Tibial nerve (tissue), 4 donors: ENCODE measurements at regions not wholly inside any gene's neighbourhood (a gene's known extent, or its start where the extent isn't known, plus 50 kb on each side); places are given as distances from the start of the nearest gene placed in this dataset.

Experiments used
- DNase-seq, 2 donors: peaks; one replicate each; pipeline ENCODE4 v3.0.0-alpha.2; 2019; ENCODE audit warnings: low spot score in 2 of 2
- H3K27ac ChIP-seq, 4 donors: fragments of 200-600 bp; sonication (generic) in 3 of 4; one replicate each; pipeline ENCODE4 v1.5.1; 2017 to 2019; ENCODE audit warnings: mild to moderate bottlenecking in 1 of 4
- H3K27me3 ChIP-seq, 2 donors: fragments of 200-600 bp; sonication (generic) in 1 of 2; one replicate each; pipeline versions ENCODE4 v1.5.1 to v1.6.0; 2017 to 2019
- H3K36me3 ChIP-seq, 3 donors: fragments of 200-600 bp; sonication (generic); one replicate each; pipeline ENCODE4 v1.5.1; 2018 to 2019
- H3K4me1 ChIP-seq, 4 donors: fragments of 200-600 bp; sonication (generic) in 3 of 4; one replicate each; pipeline ENCODE4 v1.5.1; 2017 to 2019
- H3K4me3 ChIP-seq, 4 donors: fragments of 200-600 bp; sonication (generic) in 3 of 4; one replicate each; pipeline ENCODE4 v1.5.1; 2017 to 2019; ENCODE audit warnings: mild to moderate bottlenecking in 1 of 4, moderate library complexity in 1 of 4
- H3K9me3 ChIP-seq, 4 donors: fragments of 200-600 bp; sonication (generic) in 3 of 4; one replicate each; pipeline ENCODE4 v1.5.1; 2017 to 2019
- CTCF ChIP-seq, 5 experiments: fragments of 200-600 bp in 3 of 5; fragments of 450-650 bp in 2 of 5; sonication (generic) in 3 of 5; IDR thresholded peaks; one replicate each; pipeline ENCODE4 v1.5.1; 2016 to 2019; ENCODE audit warnings: antibody characterized with exemption in 5 of 5, mild to moderate bottlenecking in 3 of 5, moderate library complexity in 2 of 5
- EP300 ChIP-seq, 2 donors: sonication (generic); formaldehyde crosslinking; IDR thresholded peaks; one replicate each; pipeline ENCODE4 v1.6.1; 2017; ENCODE audit warnings: antibody characterized with exemption in 2 of 2, mild to moderate bottlenecking in 1 of 2
- POLR2A ChIP-seq, 2 donors: fragments of 450-650 bp; IDR thresholded peaks; one replicate each; pipeline ENCODE4 v1.6.1; 2017; ENCODE audit warnings: antibody characterized with exemption in 2 of 2, mild to moderate bottlenecking in 2 of 2, moderate library complexity in 2 of 2
- WGBS, 2 donors: methylation state at CpG; one replicate each; pipeline ENCODE4 v1.1.5; 2018; 5-methylcytosine and 5-hydroxymethylcytosine counted together

GRCh38 chr1:192441492-192441891 lies 124.7 kb downstream of the RGS21 start:
- Histone ChIP-seq H3K4me3 (no peak overlapping the region), H3K36me3 (no peaks in the 10 kb centered on the region), H3K27me3 (no peaks in the 10 kb centered on the region), H3K27ac (no peak overlapping the region), H3K9me3 (no peaks in the 10 kb centered on the region), H3K4me1 (peaks cover 0 to 11% (median 0%) of the 10 kb centered on the region in 4 donors)
- DNase-seq: no peak
- TF ChIP-seq EP300 (IDR thresholded peaks at IDR 0.05): no peak
- TF ChIP-seq CTCF (IDR thresholded peaks at IDR 0.05): no peak
- TF ChIP-seq POLR2A (IDR thresholded peaks at IDR 0.05): no peak
- 78 to 81% methylated on average over 3 of the region's 3 CpGs for WGBS, 2 donors

- 49 to 53% methylated on average over 2 of the region's 2 CpGs for WGBS, 2 donors
- no peak overlapping the region for H3K27ac ChIP-seq
- no peaks in the 10 kb centered on the region for H3K36me3 ChIP-seq
- DNase-seq: no peak
- no peaks in the 10 kb centered on the region for H3K9me3 ChIP-seq
- no peaks in the 10 kb centered on the region for H3K27me3 ChIP-seq
- H3K4me3 ChIP-seq: no peak overlapping the region
- peaks cover 0 to 11% (median 0%) of the 10 kb centered on the region in 4 donors for H3K4me1 ChIP-seq
- no peak for TF ChIP-seq CTCF (IDR thresholded peaks at IDR 0.05)
- no peak for TF ChIP-seq POLR2A (IDR thresholded peaks at IDR 0.05)
- TF ChIP-seq EP300 (IDR thresholded peaks at IDR 0.05): no peak
Observed at GRCh38 chr1:192442736-192443135, 125.9 kb downstream of the RGS21 start.

- Histone ChIP-seq H3K36me3 (no peaks in the 10 kb centered on the region), H3K4me1 (peaks cover 0 to 11% (median 0%) of the 10 kb centered on the region in 4 donors), H3K9me3 (no peaks in the 10 kb centered on the region), H3K27ac (no peak overlapping the region), H3K4me3 (no peak overlapping the region), H3K27me3 (no peaks in the 10 kb centered on the region)
- no peak for TF ChIP-seq CTCF (IDR thresholded peaks at IDR 0.05)
- no peak for TF ChIP-seq POLR2A (IDR thresholded peaks at IDR 0.05)
- no peak for TF ChIP-seq EP300 (IDR thresholded peaks at IDR 0.05)
- no peak for DNase-seq
Observed at GRCh38 chr1:192443616-192444015, 126.8 kb downstream of the RGS21 start.

GRCh38 chr1:192445241-192445640 lies 128.4 kb downstream of the RGS21 start:
- no peak for DNase-seq
- Histone ChIP-seq H3K4me1 (peaks cover 0 to 11% (median 0%) of the 10 kb centered on the region in 4 donors), H3K27ac (no peak overlapping the region), H3K4me3 (no peak overlapping the region), H3K27me3 (no peaks in the 10 kb centered on the region), H3K9me3 (no peaks in the 10 kb centered on the region), H3K36me3 (no peaks in the 10 kb centered on the region)
- TF ChIP-seq EP300 (IDR thresholded peaks at IDR 0.05) (no peak), POLR2A (IDR thresholded peaks at IDR 0.05) (no peak), CTCF (IDR thresholded peaks at IDR 0.05) (no peak)
- WGBS, 2 donors: 85 to 87% methylated on average over 2 of the region's 2 CpGs

DNA sequence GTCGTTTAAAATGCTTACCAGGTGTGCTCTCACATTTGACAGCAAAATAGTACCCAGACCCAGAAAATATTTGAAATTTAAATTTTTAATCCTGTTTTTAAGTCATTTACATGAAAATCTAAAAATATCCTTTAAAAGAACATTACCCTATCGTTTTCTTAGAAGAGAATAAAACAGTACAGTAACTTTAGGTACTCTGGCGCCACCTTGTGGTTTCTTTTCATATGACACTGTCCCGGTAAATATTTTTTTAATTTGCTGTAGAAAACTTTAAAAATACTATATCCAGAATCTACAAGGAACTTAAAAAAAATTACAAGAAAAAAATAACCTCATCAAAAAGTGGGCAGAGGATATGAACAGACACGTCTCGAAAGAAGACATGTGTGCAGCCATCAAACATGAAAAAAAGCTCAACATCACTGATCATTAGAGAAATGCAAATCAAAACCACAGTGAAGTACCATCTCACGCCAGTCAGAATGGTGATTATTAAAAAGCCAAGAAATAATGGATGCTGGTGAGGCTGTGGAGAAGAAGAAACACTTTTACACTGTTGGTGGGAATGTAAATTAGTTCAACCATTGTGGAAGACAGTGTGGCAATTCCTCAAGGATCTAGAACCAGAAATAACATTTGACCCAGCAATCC lies 129.2 kb downstream of the RGS21 start:
- Histone ChIP-seq H3K27ac (no peak overlapping the region), H3K4me3 (peak overlapping the region in 1 of 4 donors; percentile 38), H3K36me3 (no peaks in the 10 kb centered on the region), H3K27me3 (no peaks in the 10 kb centered on the region), H3K9me3 (no peaks in the 10 kb centered on the region), H3K4me1 (peaks cover 0 to 11% (median 0%) of the 10 kb centered on the region in 4 donors)
- DNase-seq: peak; percentile 15 to 81
- WGBS, 2 donors: 13 to 14% methylated on average over 7 of the region's 7 CpGs
- TF ChIP-seq CTCF (IDR thresholded peaks at IDR 0.05) (peak; percentile 65 to 84 (median 76)), POLR2A (IDR thresholded peaks at IDR 0.05) (no peak), EP300 (IDR thresholded peaks at IDR 0.05) (no peak)
